HG03558 (cell line): ENCODE measurements at regions not wholly inside any gene's neighbourhood (a gene's known extent, or its start where the extent isn't known, plus 50 kb on each side); places are given as distances from the start of the nearest gene placed in this dataset.

ENCODE experiments used
- ATAC-seq: cut with Tn5 transposase; IDR thresholded peaks from one replicate; pipeline ENCODE4 v1.9.1; 2021; ENCODE audit warnings: moderate number of reproducible peaks; ENCODE audit not compliant: unreplicated experiment; ENCODE audit errors: extremely low read depth

DNA sequence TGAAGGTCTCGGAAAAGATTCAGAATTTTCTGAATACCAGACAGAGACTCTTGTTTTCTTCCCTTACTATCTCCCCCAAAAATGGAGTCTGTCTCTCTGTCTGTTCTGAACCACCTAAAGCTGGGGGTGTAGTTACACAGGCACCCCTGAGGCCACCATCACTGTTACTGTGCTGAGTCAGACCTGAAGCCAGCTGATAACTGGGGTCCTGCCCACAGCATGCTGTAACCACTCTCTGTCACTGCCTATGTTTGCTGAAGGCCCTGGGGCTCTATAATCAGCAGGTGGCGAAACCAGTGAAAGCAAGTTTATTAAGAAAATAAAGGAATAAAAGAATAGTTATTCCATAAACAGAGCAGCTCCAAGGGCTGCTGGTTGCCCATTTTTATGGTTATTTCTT, 575.2 kb upstream of the POT1 start:
- no peak for ATAC-seq

DNA sequence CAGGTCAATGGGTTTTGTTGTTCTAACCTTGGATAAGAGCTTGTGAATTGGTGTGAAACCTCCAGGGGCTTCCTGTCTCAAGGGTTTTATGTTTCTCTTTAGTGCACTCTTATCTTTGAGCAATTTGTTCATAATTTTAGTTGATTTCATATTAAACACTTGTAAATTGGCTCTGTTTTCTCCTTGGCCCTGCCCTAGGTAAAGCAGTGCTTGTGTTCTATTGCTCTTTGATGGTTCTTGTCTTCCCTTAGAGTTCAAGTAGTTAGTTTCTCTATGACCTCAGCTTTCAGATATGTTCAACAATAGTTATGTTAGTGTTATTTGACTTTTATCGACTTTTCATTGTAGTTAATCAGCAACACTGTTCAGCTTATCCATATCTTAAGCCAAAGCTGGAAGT, 566.4 kb upstream of the POT1 start:
- ATAC-seq, result no peak

DNA sequence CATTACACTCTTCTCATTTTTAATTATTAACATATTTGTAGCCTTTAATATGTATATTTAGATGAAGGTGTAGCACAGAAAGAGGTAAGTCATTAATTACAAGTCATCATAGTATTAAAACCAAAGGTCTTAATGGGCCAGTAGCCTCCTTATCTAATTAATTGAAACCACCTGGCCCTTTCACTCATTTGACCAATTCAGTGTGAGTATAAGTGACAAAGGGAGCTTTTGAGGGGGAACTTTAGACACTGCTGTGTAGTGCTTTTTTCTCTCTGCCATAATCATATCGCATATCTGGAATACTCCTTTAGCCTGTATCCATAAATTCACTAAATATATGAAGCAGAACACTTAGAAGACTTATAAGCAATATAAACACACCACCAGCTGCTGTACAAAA, 562.9 kb upstream of the POT1 start:
- ATAC-seq, result no peak

DNA sequence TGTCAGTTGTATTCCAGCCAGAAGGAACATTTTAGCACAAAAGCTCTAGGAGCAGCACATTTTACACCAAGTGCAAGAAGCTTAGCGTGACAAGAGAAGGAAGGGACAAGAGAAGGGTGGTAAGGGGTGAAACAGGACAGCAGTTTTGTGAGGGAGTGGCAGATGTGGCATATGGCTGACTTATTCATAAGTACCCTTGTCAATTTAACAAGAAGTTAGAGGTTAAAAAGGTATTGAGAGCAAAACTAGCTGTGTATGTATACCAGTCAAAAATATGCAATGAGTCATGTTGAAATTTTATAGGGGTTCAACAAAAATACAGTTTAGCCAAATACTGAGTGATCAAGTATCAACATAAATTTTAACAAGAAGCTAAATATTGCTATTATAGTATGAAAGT, 561.5 kb upstream of the POT1 start:
- no peak for ATAC-seq

DNA sequence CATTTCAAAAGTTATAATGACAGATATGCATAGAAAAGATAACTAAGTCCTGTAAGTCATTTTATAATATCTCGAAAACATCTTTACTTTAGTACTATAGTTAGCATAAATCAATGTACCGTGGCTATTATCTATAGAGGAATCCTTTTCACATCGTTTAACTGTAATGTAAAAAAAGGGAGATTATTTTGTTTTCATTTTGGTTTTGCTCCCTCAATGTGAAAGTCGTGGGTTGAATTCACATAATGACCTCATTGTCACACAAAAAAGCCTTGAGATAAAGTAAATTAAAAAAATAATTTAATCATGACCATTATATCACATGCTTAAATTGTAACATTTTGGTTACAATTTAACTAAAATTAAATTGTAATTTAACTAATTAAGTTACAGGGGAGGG, 560.5 kb upstream of the POT1 start:
- no peak for ATAC-seq

DNA sequence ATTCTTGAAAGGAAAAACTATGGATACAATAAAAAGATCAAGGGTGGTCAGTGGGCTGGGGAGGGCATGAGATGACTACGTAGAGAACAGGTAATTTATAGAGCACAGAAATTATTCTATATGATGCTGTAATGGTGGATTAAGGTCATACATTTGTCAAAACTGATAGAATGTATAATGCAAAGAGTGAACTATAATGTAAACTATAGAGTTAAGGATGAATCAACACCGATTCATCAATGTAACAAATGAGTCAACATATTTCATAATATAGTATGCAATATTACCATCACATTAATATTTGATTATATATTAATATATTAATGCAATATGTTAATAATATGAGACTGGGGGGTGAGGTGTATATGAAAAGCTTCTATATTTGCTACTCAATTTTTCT, 555.6 kb upstream of the POT1 start:
- no peak for ATAC-seq

DNA sequence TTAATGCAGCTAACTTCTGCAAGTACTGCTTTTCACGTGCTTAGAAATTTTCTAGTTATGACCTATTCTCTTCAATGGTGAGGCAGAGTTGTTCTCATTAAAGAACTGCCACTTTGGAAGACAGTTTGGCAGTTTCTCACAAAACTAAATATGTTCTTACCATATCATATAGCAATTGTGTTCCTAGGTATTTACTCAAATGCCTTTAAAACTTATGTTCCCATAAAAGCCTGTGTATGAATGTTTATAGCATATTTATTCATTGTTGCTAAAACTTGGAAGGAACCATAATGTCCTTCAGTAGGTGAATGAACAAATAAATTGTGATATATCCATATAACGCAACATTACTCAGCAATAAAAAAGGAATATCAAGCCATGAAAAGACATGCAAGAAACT, 555.1 kb upstream of the POT1 start:
- ATAC-seq, result no peak

DNA sequence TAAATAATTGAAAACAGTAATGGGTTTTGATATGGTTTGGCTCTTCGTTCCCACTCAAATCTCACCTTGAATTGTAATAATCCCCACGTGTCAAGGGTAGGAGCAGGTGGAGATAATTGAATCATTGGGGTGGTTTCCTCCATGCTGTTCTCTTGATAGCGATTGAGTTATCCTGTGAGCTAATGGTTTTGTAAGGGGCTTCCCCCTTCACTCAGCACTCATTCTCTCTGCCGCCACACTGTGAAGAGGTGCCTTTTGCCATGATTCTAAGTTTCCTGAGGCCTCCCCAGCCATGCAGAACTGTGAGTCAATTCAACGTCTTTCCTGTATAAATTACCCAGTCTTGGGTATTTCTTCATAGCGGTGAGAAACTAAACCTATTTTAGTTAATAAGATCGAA, 551.7 kb upstream of the POT1 start:
- no peak for ATAC-seq

DNA sequence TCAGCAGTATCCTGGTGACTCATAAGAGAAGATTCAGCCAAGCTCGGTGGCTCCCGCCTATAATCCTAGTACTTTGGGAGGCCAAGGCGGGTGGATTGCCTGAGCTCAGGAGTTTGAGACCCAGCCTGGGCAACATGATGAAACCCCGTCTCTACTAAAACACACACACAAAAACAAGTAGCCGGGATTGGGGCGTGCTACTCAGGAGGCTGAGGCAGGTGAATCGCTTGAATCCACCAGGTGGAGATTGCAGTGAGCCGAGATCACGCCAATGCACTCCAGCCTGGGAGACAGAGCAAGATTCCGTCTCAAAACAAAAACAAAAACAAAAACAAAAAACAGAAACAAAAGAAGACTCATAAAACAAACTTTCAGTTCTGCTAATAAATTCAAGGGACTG, 551.1 kb upstream of the POT1 start:
- ATAC-seq, result no peak

DNA sequence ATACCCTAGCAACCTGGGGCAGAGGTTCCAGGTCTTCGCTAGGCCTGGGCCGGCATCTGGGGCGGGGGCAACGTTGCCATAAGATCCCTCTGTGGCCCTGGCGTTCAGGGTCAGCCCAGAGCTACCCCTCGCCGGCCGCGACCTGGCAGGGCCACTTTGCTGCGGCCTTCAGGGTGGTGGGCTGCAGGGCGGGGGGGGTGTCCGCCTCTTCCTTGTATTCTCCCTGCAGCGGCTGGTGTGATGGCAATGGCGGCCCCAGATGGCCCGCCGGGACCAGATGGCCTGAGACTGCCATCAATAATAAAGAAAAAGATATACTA, 539.2 kb upstream of the POT1 start:
- ATAC-seq, result no peak

DNA sequence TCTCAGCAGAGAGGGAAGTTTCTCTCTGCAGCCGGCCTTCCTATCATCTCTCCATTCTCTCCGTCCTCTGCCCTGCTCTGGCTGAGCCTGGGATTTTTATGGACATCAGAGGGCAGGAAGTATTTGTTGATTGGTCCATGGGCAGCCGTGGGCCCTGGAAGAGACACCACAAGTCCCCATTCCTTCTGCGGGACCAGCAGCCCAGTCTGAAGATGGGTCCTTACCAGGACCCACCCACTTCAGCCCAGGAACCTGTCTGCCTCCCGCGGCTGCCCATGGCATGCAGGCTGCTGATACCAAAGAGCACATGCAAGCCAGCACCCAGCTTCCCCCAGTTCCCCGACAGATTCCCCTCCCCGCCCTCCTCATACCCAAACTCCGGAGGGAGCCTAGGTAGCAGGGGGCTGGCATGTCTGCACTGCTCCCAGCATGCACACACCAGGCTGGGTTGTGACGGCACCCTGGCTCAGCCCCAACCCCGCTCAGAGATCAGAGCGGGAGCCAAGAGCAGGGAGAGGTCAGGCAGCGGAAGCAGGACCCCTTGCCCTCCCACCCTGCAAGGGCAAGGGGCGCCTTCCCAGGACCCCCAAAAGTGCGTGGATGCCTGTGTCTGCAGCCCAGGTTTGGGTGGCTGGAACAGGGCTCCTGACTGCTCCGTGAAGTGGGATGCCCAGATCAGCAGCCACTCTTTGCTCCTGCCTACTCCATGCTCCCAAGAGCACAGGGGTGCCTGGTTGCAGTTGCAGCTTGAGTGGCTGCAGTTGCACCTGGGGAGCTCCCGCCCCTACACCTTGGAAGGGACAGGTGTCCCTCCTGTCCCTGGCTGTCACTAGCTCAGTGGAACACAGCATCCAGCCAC, 538.6 kb upstream of the POT1 start:
- no peak for ATAC-seq

DNA sequence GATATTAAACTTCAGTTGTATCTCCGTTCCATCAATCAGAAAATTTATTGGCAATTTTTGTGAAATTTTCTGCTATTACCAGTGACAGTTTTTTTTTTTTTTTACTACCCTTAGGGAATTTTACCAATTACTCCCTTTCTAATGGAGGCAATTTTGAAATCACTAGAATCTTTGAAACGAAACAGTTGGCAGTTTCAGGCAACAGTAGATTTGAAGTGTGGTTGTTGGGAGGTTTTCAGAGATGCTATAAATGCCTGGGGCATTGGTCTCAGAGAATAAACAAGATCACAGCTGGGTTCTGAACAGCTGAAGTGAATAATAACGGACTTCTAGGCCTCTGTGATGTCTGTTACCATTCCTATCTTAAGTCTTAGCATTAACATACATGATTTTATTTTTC, 535.9 kb upstream of the POT1 start:
- no peak for ATAC-seq

DNA sequence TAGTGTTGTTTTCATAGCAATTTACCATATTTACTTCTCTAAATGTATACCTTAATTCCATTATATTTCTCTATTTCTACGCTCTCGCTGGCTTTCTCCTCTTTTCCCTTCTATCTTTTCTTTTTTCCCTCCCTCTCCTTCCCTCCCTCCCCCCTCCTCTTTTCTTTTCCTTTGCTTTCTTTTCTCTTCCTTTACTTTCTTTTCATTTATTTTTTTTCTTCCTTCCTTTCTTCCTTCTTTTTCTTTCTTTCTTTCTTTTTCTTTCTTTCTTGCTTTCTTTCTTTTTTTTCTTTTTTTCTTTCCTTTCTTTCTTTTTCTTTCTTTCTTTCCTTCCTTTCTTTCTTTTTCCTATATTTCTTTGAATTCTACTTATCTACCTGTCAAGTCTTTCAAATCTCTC, 533.0 kb upstream of the POT1 start:
- ATAC-seq, result no peak

DNA sequence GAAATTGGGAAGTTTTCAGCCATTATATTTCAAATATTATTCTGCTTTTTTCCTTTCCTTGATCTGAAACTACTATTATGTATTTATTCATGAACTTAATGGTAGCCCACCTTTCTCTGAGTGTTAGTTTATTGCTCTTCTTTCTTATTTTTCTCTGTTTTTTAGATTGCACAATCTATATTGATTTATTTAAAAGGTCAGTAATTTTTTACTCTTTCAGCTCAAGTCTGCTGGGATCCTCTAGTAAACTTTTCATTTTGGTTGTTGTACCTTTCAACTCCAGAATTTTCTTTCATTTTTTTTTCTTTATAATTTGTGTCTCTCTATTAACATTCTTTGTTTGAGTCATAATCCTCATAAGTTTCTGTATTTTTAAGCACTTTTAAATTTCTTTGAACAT, 529.4 kb upstream of the POT1 start:
- no peak for ATAC-seq

DNA sequence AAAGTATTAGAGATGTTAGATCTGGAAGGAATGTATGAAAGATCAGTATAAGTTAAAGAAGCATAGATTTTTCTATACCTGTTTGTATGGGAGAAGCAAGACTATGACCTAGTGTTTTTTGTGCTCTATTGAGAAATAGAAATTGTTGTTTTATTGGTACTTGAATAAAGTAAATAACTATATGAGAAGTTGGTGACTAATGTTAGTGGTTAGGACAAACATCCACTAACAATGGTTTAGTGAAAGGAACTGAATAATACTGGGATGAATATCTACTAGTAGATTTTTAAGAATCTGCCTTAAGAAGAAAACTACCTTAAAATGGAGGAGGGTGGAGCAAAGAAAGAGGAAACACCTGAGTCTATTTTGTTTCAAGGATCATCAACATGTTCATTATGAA, 521.1 kb upstream of the POT1 start:
- ATAC-seq, result no peak

DNA sequence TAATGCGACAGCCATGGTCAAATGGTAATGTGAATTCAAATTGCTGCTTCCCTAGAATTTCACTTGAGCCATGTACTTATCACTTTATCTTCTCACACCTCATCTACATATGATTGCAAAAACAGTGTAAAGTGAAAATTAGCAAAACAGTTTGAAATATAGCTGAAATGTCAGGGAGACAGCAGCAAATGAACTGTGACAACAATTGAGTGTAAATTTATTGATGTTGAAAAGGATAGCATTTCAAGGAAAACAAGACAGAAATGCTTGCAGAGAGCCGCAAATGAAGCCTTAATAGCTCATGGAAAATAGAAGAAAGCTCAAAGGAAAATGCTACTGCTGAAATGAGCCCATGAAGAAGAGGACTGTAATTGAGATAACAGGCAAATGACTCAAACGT, 516.2 kb upstream of the POT1 start:
- no peak for ATAC-seq

DNA sequence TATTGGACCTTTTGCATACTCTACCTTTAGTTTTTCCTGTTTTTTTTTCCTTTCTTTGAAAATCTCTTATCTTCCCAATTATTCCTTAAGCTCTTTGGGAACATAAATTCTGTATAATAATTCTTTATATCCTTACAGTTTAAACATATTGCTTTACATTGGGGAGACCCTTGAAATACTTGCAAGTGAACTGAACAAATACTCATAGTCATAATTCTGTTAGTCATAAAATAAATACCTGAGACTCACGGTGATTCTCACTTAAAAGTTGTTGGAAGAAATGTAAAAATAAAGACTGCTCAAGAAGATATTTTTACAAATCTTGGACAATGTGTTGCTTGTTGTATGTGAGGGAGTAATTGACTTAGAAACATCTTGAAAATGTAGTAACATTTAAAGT, 515.2 kb upstream of the POT1 start:
- ATAC-seq, result no peak

DNA sequence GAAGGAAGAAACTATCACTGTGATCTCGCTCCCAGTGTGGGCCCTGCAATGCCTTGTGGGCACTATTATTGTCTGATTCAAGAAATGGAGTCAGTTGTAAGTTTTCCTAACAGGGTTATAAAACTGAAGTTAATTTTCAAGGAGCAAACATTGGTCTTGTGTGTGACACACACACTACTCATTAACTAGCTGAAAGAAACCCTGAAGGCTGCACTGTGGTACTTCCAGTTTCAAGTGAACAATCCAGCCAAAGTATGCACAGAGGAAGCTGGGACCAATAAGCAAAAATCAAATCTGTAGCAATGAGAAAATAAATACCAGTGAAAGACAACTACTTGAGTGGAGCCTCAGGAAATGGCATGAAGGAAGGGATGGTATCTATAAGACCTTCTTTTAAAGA, 506.6 kb upstream of the POT1 start:
- ATAC-seq, result no peak

DNA sequence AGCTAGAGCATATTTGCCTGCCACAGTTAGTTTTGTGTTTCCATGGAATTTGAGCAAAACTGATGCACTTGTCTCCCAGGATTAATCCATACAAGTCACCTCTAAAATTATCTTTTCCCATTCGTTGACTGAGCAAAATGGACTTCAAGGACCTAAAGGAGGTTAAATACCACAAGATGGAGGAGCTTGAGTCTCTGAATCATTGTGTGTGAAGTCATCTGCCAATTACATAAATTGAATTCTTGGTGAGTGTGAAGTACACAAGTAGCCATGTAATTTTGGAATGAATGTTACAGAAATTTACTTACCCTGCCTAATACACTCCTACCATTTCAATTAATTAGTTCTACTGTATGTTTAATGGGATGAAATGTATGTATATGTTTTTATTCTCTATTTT, 501.7 kb upstream of the POT1 start:
- ATAC-seq, result no peak

DNA sequence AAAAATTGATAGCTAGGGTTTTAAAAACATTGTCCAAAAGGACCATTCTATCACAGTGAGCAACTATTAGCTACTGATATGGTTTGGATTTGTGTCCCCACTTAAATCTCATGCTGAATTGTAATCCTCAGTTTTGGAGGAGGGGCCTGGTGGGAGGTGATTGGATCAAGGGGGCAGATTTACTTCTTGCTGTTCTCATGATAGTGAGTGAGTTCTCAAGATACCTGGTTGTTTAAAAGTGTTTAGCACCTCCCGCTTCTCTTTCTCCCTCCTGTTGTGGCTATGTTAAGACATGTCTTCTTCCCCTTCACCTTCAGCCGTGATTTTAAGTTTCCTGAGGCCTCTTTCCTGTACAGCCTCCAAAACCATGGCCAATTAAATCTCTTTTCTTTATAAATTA, 500.4 kb upstream of the POT1 start:
- no peak for ATAC-seq

DNA sequence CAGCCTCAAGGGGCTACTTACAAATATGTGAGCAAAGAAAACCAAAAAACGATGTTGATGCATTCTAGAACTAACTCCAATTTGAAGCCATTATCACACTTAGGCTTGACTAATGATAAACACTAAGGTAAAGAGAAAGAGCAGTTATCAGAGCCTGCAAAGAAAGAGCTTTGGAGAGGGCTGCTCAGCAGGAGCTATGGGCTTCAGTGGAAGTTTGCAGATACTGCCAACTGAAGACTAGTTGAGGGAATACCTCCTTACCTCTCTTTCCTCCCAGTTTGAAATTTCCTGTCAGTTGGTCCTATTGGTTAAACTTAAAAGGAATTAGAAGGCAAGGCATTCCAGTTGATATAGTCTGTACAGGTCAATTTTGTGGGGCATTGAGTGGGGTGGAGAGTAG, 498.1 kb upstream of the POT1 start:
- ATAC-seq, result no peak

DNA sequence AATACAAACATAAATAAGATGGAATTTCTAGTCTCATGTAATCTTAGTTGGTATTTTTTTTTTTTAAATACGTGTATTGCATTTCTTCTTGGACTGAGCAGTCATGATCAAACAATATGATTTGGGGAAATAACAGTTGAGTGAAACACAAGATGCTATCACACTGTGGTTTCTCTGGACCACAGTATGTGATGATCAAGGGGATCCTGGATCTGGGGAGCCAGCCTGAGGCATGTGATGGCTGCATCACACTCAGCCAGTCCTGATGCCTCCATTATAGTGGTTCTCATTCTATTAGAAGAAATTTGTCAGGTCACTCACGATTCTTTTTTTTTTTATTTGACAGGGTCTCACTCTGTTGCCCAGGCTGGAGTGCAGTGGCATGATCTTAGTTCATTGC, 495.9 kb upstream of the POT1 start:
- ATAC-seq, result no peak

DNA sequence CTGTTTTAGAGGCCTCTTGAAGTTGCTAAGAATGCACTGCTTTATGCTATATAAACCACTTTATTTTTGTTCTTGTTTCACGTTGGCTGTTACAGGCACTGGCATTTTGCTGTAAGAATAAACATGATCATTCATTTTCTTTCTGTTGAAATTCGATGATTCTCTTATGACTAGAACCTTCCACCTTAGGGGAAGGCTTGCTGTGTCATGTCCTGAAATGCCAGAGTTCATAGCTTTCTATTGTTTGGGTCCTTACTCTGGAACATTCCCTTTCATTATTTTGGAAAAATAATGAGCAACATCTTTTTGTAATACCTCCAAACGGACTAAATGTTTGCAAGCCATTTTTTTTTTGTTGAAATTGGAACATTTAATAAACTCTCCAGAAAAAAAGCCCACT, 495.1 kb upstream of the POT1 start:
- no peak for ATAC-seq
